Right lobe of liver (tissue), 4 donors: ENCODE measurements at regions not wholly inside any gene's neighbourhood (a gene's known extent, or its start where the extent isn't known, plus 50 kb on each side); places are given as distances from the start of the nearest gene placed in this dataset.

Source experiments
- POLR2A ChIP-seq: fragments of 450-650 bp; IDR thresholded peaks from one replicate; pipeline ENCODE4 v1.6.1; 2017; ENCODE audit warnings: antibody characterized with exemption, mild to moderate bottlenecking
- TF ChIP-seq, protein P1 (sequence below), 4 donors: fragments of 200-600 bp in 3 of 4; fragments of 450-650 bp in 1 of 4; IDR thresholded peaks; one replicate each; pipeline versions ENCODE4 v1.5.1 to v1.8.0; 2016 to 2022; ENCODE audit warnings: antibody characterized with exemption in 4 of 4, mild to moderate bottlenecking in 2 of 4
- donor health status: DM: no; HTN: no; CAD: no.
- donor health status: DM: no; HTN: no; CAD: no.
- donor health status: DM: no; HTN: yes; CAD: no.

GRCh38 chr12:34625116-34625515 is 602.8 kb downstream of the ALG10 start:
- TF ChIP-seq POLR2A: no peak
- TF ChIP-seq, protein P1, sequence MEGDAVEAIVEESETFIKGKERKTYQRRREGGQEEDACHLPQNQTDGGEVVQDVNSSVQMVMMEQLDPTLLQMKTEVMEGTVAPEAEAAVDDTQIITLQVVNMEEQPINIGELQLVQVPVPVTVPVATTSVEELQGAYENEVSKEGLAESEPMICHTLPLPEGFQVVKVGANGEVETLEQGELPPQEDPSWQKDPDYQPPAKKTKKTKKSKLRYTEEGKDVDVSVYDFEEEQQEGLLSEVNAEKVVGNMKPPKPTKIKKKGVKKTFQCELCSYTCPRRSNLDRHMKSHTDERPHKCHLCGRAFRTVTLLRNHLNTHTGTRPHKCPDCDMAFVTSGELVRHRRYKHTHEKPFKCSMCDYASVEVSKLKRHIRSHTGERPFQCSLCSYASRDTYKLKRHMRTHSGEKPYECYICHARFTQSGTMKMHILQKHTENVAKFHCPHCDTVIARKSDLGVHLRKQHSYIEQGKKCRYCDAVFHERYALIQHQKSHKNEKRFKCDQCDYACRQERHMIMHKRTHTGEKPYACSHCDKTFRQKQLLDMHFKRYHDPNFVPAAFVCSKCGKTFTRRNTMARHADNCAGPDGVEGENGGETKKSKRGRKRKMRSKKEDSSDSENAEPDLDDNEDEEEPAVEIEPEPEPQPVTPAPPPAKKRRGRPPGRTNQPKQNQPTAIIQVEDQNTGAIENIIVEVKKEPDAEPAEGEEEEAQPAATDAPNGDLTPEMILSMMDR (IDR thresholded peaks at IDR 0.05): peak; percentile 29 to 49 (median 43)
